DMS79 treated with DMSO at 0.1 percent for 48 hours (cell line): ENCODE measurements at regions not wholly inside any gene's neighbourhood (a gene's known extent, or its start where the extent isn't known, plus 50 kb on each side); places are given as distances from the start of the nearest gene placed in this dataset.

Source experiments
- DNase-seq: peaks from one replicate; lab custom pipeline; 2025; lab: John Stamatoyannopoulos, UW

- DNase-seq = peak; percentile 68
Observed at GRCh38 chr5:34486160-34486848, 169.8 kb upstream of the RAI14 start.

GRCh38 chr5:34486849-34487158, 169.3 kb upstream of the RAI14 start:
- DNase-seq = no peak

- peak; percentile 26 for DNase-seq
Observed at GRCh38 chr5:34487159-34487879, 168.8 kb upstream of the RAI14 start.

DNA sequence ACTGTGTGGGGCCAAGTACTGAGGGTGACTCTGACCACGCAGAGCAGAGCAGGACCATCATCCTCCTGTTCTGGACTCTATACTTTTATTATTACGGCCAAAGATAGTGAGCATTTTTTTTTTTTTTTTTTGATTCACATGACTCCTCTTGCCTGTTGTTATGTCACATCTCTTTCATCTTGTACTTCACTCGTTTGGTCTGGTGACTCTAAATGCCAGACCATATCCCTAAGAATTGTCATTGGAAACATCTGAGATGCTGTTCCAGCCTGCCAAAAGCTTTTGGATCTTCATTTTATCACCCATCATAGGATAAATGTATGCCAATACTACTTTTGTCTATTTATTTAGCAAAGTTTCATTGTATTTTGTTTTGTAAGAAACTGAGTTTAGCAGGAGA, 168.2 kb upstream of the RAI14 start:
- no peak for DNase-seq

DNA sequence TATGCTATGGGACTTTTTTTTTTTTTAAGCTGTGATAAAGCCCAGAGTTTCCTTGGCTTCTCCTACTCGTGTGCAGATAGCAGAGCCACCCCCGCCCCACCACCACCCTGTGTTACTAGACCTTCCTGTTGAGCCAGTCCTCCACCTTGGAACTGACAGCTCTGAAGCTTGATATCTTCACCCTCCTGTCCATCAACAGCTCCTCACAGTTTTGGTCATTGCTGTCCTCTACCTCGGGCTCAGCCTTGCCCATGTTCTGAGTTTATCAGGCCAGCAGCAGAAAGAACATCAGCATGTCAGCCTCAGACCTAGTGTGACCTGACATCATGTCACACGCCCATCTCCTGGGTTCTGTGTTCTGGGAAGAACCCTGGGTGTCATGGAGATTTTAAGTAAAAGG, 167.1 kb upstream of the RAI14 start:
- no peak for DNase-seq

DNA sequence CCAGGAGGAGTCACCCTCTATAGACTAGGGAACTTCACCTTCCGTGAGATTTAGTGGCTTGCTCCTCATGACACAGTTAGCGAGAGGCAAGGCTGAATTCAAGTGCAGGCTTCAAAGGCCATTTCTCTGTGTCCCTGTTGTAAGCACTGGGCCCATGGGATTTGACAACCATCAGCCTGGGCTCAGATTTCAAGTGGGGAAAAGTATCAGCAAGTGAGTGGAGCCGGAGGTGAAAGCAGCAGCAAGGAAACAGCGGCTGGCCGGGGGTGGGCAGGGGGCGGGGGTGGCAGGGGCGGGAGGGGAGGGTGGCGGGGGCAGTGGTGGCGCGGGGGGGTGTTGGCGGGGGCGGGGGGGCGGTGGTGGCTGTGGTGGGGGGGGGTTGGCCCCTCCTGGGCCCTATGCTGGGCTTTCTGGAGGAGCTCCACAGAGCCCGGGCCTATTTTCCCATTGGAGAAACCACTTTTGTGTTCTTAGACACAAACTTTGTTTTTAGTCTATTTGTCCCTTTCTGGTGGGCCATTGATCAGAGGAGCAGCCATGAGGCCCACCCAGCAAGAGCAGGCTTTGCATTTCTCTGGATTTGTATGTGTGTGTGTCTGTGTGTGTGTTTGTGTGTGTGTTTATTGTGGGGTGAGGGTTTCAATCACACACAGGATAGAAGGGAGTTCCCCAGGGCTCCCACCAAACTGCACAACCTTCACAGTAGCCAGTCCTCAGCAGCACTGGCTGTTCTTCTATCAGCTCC, 165.4 kb upstream of the RAI14 start:
- DNase-seq = peak; percentile 89

GRCh38 chr5:34491251-34491620, 164.9 kb upstream of the RAI14 start:
- DNase-seq = no peak

- DNase-seq = no peak
Observed at GRCh38 chr5:34494111-34494755, 161.9 kb upstream of the RAI14 start.

DNA sequence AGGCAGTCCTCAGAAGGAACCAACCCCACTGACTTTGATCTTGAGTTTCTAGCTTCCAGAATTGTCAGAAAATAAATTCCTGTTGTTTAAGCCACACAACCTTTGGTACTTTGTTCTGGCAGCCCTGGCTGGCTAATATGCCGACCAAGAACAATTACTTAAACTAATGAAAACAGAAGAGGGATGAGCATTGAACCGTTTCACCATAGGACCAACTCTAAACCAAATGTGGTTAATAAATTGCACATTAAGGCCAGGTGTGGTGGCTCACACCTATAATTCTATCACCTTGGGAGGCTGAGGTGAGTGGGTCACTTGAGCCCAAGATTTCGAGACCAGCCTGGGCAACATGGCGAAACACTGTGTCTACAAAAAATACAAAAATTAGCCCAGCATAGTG, 160.9 kb upstream of the RAI14 start:
- DNase-seq = no peak

- DNase-seq = no peak
Observed at GRCh38 chr5:34496260-34496691, 159.9 kb upstream of the RAI14 start.

GRCh38 chr5:34496701-34497469, 159.2 kb upstream of the RAI14 start:
- DNase-seq = no peak

- DNase-seq = no peak
Observed at GRCh38 chr5:34497470-34497808, 158.7 kb upstream of the RAI14 start.

DNA sequence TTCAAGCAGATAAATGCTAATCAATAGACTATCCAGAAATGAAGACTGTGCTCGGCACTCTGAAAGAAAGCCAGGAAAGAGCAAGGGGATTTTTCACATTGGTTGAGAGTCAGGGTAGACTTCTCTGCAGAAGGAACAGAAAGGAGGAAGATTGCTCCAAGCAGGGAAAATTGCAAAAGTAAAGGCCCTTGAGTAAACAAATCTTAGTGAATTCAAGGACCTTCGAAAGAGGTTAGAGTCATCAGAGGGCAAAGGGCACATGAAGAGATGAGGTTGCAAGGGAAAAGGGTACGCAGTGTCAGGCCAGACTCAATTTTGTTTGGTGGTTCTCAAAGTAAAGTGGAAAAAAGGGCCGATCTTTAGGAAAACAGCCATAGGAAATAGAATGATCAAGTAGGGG, 157.6 kb upstream of the RAI14 start:
- DNase-seq = no peak

DNA sequence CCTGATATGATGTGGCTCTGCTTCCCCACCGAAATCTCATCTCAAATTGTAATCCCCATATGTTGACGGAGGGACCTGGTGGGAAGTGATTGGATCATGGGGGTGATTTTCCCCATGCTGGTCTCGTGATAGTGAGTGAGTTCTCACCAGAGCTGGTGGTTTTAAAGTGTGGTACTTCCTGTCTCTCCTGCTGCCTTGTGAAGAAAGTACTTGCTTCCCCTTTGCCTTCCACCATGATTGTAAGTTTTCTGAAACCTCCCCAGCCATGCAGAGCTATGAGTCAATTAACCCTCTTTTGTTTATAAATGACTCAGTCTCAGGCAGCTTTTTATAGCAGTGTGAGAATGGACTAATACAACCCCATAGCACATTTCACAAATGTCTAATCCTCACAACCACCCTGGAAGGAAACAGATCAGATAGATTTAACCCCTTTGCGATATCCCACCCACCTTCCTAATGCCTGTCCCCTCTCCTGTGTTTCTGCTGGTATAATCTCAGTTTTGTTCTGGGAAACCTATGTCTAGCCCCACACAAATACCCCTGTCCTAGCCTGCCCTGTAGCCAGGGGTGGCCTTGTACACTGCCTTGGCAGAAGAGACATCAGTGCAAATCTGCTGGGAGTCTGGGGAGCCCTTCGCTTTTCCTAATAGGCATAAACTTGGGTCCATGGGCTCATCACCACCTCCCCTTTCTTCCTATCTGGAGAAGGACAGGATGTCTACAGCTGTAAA, 157.0 kb upstream of the RAI14 start:
- DNase-seq = no peak

DNA sequence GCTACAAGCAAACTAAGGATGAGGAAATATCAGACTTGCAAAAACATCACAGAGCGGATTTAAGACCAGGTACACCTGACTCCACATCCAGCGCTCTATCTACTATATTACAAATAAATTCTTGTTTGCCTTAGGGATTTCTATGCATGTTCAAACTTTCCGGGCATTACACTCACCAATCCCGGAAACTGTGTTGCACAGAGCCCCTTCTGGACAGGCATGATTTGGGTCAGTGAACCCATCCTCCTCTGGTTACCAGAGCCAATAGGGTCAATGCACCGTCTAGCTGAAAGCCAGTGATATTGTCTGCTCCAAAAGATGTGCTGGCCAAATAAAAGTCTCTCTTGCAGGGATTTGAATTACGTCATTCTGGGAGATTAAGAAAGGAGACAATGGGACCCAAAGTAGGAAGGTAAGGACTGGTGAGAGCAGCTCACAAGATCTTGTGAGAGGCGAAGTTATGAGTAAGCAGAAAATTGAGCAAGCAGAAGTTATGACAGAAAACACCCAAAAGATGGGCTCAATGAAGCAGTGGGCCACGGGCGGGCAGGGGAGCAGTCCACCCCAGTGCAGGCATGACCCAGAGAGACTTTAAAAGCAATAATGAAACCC, 155.8 kb upstream of the RAI14 start:
- DNase-seq = no peak

GRCh38 chr5:34501016-34501415, 155.1 kb upstream of the RAI14 start:
- DNase-seq = no peak

GRCh38 chr5:34501840-34502239, 154.3 kb upstream of the RAI14 start:
- no peak for DNase-seq

GRCh38 chr5:34502581-34502980, 153.5 kb upstream of the RAI14 start:
- no peak for DNase-seq

GRCh38 chr5:34503379-34504253, 152.5 kb upstream of the RAI14 start:
- DNase-seq = no peak

DNA sequence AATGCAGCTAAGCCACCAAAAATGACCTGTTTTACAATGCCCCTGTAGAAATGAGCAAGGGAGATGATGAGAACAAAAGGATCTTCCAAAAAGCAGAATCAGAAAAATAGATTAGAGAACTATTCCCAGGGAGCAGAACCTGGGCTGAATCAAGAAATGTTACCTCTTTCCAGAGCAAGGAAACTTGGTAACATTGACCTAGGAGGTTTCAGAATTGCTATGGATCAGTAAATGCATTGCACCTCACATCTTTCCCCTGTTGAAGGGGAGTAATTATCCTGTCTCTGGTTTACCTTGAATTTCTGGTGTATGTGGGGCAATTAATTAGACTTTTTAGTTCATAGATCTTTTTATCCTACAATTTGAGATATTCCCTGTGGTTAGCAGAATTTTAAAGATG, 151.2 kb upstream of the RAI14 start:
- no peak for DNase-seq
